ENCODE measurements at regions not wholly inside any gene's neighbourhood (a gene's known extent, or its start where the extent isn't known, plus 50 kb on each side); places are given as distances from the start of the nearest gene placed in this dataset.

DNA sequence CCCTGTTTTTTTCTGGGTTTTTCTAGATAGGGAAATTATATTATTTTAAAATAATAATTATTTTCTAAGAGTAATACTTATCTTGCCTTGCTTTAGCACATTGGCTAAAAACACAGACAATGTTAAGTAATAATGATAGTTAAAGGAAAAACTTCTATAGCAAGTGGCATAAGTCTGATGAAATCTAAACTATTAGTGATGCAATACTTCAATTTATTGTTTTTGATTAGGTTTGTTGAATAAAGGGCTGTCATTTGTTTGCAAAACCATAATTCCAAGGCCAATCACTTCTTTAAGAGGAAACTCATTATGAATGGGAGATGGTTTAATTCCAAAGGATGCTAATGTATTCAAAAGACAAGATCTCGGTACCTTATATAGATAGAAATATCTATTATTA is 293.8 kb upstream of the FBXL7 start:
- no peak overlapping the region for H2AFZ ChIP-seq (ENCODE audit: insufficient read depth, low read length, poor library complexity)
- no CpG with 5 or more reads among the region's 1 CpG for WGBS (ENCODE audit: extremely low coverage, insufficient coverage, insufficient read length)
- no peak overlapping the region for H3K4me2 ChIP-seq (ENCODE audit: low read length)
- H3K9ac ChIP-seq (ENCODE audit: low read length), result no peak overlapping the region
- H4K12ac ChIP-seq (ENCODE audit: low read depth, low read length), result no peak overlapping the region
- H3K79me2 ChIP-seq (ENCODE audit: control insufficient read depth, insufficient read depth, low read length, poor library complexity), result no peaks in the 10 kb centered on the region
- no peak for DNase-seq
- no peaks in the 10 kb centered on the region for H3K9me3 ChIP-seq (ENCODE audit: insufficient read depth, low read depth, low read length)
- H3K4me1 ChIP-seq (ENCODE audit: control insufficient read depth in 1 of 2, insufficient read depth in 2 of 2, low read length in 2 of 2), result peaks cover 2% of the 10 kb centered on the region in 2 experiments
- no peak overlapping the region for H2BK5ac ChIP-seq (ENCODE audit: low read depth, low read length, poor library complexity)
- no peaks in the 10 kb centered on the region for H3K36me3 ChIP-seq (ENCODE audit: control insufficient read depth in 1 of 2, insufficient read depth in 2 of 2, low read length in 2 of 2)
- H3K27me3 ChIP-seq (ENCODE audit: insufficient read depth, low read length), result no peaks in the 10 kb centered on the region
- no peak overlapping the region for H2BK120ac ChIP-seq (ENCODE audit: insufficient read depth, low read length, poor library complexity)
- no peak overlapping the region for H2AK5ac ChIP-seq (ENCODE audit: low read length)
- H4K91ac ChIP-seq (ENCODE audit: low read depth, low read length), result no peak overlapping the region
- H3K4ac ChIP-seq (ENCODE audit: low read depth, low read length), result no peak overlapping the region
- H3K23ac ChIP-seq (ENCODE audit: low read length), result no peak overlapping the region
- H3K14ac ChIP-seq (ENCODE audit: low read length), result no peak overlapping the region
- H3K4me3 ChIP-seq (ENCODE audit: low read depth, low read length), result no peak overlapping the region
- H3K27ac ChIP-seq (ENCODE audit: low read depth, low read length), result no peak overlapping the region
- H4K8ac ChIP-seq (ENCODE audit: low read depth, low read length), result no peak overlapping the region
- no peaks in the 10 kb centered on the region for H3K79me1 ChIP-seq (ENCODE audit: low read length)
- H3K18ac ChIP-seq (ENCODE audit: low read length), result no peak overlapping the region
- H2BK12ac ChIP-seq (ENCODE audit: low read length), result no peak overlapping the region

- no CpG with 5 or more reads among the region's 1 CpG for WGBS (ENCODE audit: extremely low coverage, insufficient coverage, insufficient read length)
- H3K18ac ChIP-seq (ENCODE audit: low read length), result no peak overlapping the region
These were observed 296.6 kb upstream of the FBXL7 start for GRCh38 chr5:15203376-15203775.

GRCh38 chr5:15191012-15191411 is 309.0 kb upstream of the FBXL7 start:
- no peak overlapping the region for H4K91ac ChIP-seq (ENCODE audit: low read depth, low read length)
- no peaks in the 10 kb centered on the region for H3K79me2 ChIP-seq (ENCODE audit: control insufficient read depth, insufficient read depth, low read length, poor library complexity)
- H3K23ac ChIP-seq (ENCODE audit: low read length), result no peak overlapping the region
- no peaks in the 10 kb centered on the region for H3K79me1 ChIP-seq (ENCODE audit: low read length)
- H3K4ac ChIP-seq (ENCODE audit: low read depth, low read length), result no peak overlapping the region
- no peak overlapping the region for H2AK5ac ChIP-seq (ENCODE audit: low read length)
- H3K36me3 ChIP-seq (ENCODE audit: control insufficient read depth in 1 of 2, insufficient read depth in 2 of 2, low read length in 2 of 2), result no peaks in the 10 kb centered on the region
- no peak overlapping the region for H3K4me2 ChIP-seq (ENCODE audit: low read length)
- H2AFZ ChIP-seq (ENCODE audit: insufficient read depth, low read length, poor library complexity), result no peak overlapping the region
- H3K18ac ChIP-seq (ENCODE audit: low read length), result no peak overlapping the region
- H3K14ac ChIP-seq (ENCODE audit: low read length), result no peak overlapping the region
- no peak overlapping the region for H3K27ac ChIP-seq (ENCODE audit: low read depth, low read length)
- H2BK120ac ChIP-seq (ENCODE audit: insufficient read depth, low read length, poor library complexity), result no peak overlapping the region
- H3K4me1 ChIP-seq (ENCODE audit: control insufficient read depth in 1 of 2, insufficient read depth in 2 of 2, low read length in 2 of 2), result no peaks in the 10 kb centered on the region
- no peak overlapping the region for H4K8ac ChIP-seq (ENCODE audit: low read depth, low read length)
- no peak for DNase-seq
- no peak overlapping the region for H3K9ac ChIP-seq (ENCODE audit: low read length)
- H3K9me3 ChIP-seq (ENCODE audit: insufficient read depth, low read depth, low read length), result peaks cover 2% of the 10 kb centered on the region
- H2BK12ac ChIP-seq (ENCODE audit: low read length), result no peak overlapping the region
- no CpG with 5 or more reads among the region's 2 CpGs for WGBS (ENCODE audit: extremely low coverage, insufficient coverage, insufficient read length)
- H3K4me3 ChIP-seq (ENCODE audit: low read depth, low read length), result no peak overlapping the region
- H3K27me3 ChIP-seq (ENCODE audit: insufficient read depth, low read length), result no peaks in the 10 kb centered on the region
- H2BK5ac ChIP-seq (ENCODE audit: low read depth, low read length, poor library complexity), result no peak overlapping the region
- no peak overlapping the region for H4K12ac ChIP-seq (ENCODE audit: low read depth, low read length)

More at GRCh38 chr5:15203376-15203775, 296.6 kb upstream of the FBXL7 start:
- H3K4me2 ChIP-seq (ENCODE audit: low read length), result no peak overlapping the region
- no peak overlapping the region for H3K4me3 ChIP-seq (ENCODE audit: low read depth, low read length)
- no peak overlapping the region for H2AK5ac ChIP-seq (ENCODE audit: low read length)
- H4K8ac ChIP-seq (ENCODE audit: low read depth, low read length), result no peak overlapping the region
- H3K4me1 ChIP-seq (ENCODE audit: control insufficient read depth in 1 of 2, insufficient read depth in 2 of 2, low read length in 2 of 2), result no peaks in the 10 kb centered on the region
- DNase-seq, result no peak
- no peaks in the 10 kb centered on the region for H3K79me2 ChIP-seq (ENCODE audit: control insufficient read depth, insufficient read depth, low read length, poor library complexity)
- H3K4ac ChIP-seq (ENCODE audit: low read depth, low read length), result no peak overlapping the region
- no peaks in the 10 kb centered on the region for H3K27me3 ChIP-seq (ENCODE audit: insufficient read depth, low read length)
- H2AFZ ChIP-seq (ENCODE audit: insufficient read depth, low read length, poor library complexity), result no peak overlapping the region
- no peak overlapping the region for H2BK120ac ChIP-seq (ENCODE audit: insufficient read depth, low read length, poor library complexity)
- no peaks in the 10 kb centered on the region for H3K9me3 ChIP-seq (ENCODE audit: insufficient read depth, low read depth, low read length)
- H4K12ac ChIP-seq (ENCODE audit: low read depth, low read length), result no peak overlapping the region
- no peak overlapping the region for H3K23ac ChIP-seq (ENCODE audit: low read length)
- no peak overlapping the region for H3K27ac ChIP-seq (ENCODE audit: low read depth, low read length)
- no peaks in the 10 kb centered on the region for H3K79me1 ChIP-seq (ENCODE audit: low read length)
- H3K9ac ChIP-seq (ENCODE audit: low read length), result no peak overlapping the region
- H3K14ac ChIP-seq (ENCODE audit: low read length), result no peak overlapping the region
- H3K36me3 ChIP-seq (ENCODE audit: control insufficient read depth in 1 of 2, insufficient read depth in 2 of 2, low read length in 2 of 2), result no peaks in the 10 kb centered on the region
- H2BK5ac ChIP-seq (ENCODE audit: low read depth, low read length, poor library complexity), result no peak overlapping the region
- no peak overlapping the region for H2BK12ac ChIP-seq (ENCODE audit: low read length)
- H4K91ac ChIP-seq (ENCODE audit: low read depth, low read length), result no peak overlapping the region

DNA sequence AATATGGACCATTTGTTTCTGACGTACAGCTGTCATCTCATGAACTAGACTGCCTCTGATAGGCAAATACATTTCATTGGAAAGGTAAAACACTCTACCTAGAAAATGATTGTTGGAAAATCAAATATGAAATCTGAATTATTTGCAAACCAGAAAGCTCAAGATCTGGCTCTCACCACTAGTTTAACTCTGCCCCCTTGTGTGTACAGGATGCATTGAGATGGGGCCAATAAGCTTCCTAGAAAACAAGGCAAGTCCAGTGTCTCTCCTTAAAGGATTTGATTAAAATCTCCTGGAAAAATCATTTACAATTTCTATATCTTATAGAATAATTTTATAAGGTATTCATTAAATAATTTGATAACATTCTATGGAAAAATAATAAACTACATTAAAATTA is 311.9 kb upstream of the ANKH start:
- no CpG with 5 or more reads among the region's 1 CpG for WGBS (ENCODE audit: extremely low coverage, insufficient coverage, insufficient read length)
- no peaks in the 10 kb centered on the region for H3K79me1 ChIP-seq (ENCODE audit: low read length)
- no peaks in the 10 kb centered on the region for H3K36me3 ChIP-seq (ENCODE audit: control insufficient read depth in 1 of 2, insufficient read depth in 2 of 2, low read length in 2 of 2)

More for the DNA sequence above, 311.9 kb upstream of the ANKH start:
- peak in 1 of 2 donors; percentile 13 for DNase-seq
- H4K91ac ChIP-seq (ENCODE audit: low read depth, low read length), result no peak overlapping the region
- H3K79me2 ChIP-seq (ENCODE audit: control insufficient read depth, insufficient read depth, low read length, poor library complexity), result no peaks in the 10 kb centered on the region
- no peak overlapping the region for H3K4ac ChIP-seq (ENCODE audit: low read depth, low read length)
- H2AK5ac ChIP-seq (ENCODE audit: low read length), result no peak overlapping the region
- no peak overlapping the region for H3K4me2 ChIP-seq (ENCODE audit: low read length)
- no peaks in the 10 kb centered on the region for H3K4me1 ChIP-seq (ENCODE audit: control insufficient read depth in 1 of 2, insufficient read depth in 2 of 2, low read length in 2 of 2)
- H3K4me3 ChIP-seq (ENCODE audit: low read depth, low read length), result no peak overlapping the region
- H2BK12ac ChIP-seq (ENCODE audit: low read length), result no peak overlapping the region
- H3K9ac ChIP-seq (ENCODE audit: low read length), result no peak overlapping the region
- H3K14ac ChIP-seq (ENCODE audit: low read length), result no peak overlapping the region
- no peaks in the 10 kb centered on the region for H3K9me3 ChIP-seq (ENCODE audit: insufficient read depth, low read depth, low read length)
- no peak overlapping the region for H3K18ac ChIP-seq (ENCODE audit: low read length)
- H2BK5ac ChIP-seq (ENCODE audit: low read depth, low read length, poor library complexity), result no peak overlapping the region
- H2BK120ac ChIP-seq (ENCODE audit: insufficient read depth, low read length, poor library complexity), result no peak overlapping the region
- H4K8ac ChIP-seq (ENCODE audit: low read depth, low read length), result no peak overlapping the region
- no peaks in the 10 kb centered on the region for H3K27me3 ChIP-seq (ENCODE audit: insufficient read depth, low read length)
- no peak overlapping the region for H2AFZ ChIP-seq (ENCODE audit: insufficient read depth, low read length, poor library complexity)
- H4K12ac ChIP-seq (ENCODE audit: low read depth, low read length), result no peak overlapping the region
- no peak overlapping the region for H3K23ac ChIP-seq (ENCODE audit: low read length)
- no peak overlapping the region for H3K27ac ChIP-seq (ENCODE audit: low read depth, low read length)
